ENCODE measurements at regions not wholly inside any gene's neighbourhood (a gene's known extent, or its start where the extent isn't known, plus 50 kb on each side); places are given as distances from the start of the nearest gene placed in this dataset.
A peak's percentile ranks its signal among the peaks of the same experiment; 100 is the strongest.

DNA sequence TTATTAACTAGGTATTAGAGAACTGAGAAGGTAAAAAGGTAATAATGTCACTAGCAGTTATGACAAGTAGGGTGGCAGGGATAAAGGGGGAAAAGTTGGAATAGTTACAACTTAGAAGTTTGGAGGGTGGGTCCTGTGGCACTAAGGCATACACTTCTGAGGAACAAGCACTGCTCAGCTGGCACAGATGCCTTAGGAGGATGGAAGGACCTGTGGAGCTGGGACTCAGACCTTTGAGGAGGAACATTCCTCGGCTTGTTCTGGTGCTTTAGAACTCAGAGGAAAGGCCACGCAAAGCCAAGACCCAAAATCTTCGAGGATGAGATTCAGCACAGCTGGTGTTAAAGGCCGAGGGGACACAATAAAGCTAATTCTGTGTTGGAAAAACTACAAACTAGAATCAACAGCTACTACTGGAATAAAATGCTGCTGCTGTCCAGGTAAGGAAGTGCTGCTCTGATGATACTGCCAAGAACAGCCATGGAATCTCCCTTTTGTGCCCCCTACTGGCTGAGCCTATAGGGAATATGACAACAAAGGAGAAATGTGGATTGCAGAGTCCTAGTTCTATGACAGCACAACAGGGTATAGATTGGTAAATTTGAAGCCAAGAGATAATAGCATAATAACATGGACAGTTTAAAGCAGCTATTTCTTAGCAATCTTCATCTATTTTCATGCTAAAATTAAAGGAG, 126.7 kb downstream of the SLC25A46 start:
- TF ChIP-seq, protein P1, sequence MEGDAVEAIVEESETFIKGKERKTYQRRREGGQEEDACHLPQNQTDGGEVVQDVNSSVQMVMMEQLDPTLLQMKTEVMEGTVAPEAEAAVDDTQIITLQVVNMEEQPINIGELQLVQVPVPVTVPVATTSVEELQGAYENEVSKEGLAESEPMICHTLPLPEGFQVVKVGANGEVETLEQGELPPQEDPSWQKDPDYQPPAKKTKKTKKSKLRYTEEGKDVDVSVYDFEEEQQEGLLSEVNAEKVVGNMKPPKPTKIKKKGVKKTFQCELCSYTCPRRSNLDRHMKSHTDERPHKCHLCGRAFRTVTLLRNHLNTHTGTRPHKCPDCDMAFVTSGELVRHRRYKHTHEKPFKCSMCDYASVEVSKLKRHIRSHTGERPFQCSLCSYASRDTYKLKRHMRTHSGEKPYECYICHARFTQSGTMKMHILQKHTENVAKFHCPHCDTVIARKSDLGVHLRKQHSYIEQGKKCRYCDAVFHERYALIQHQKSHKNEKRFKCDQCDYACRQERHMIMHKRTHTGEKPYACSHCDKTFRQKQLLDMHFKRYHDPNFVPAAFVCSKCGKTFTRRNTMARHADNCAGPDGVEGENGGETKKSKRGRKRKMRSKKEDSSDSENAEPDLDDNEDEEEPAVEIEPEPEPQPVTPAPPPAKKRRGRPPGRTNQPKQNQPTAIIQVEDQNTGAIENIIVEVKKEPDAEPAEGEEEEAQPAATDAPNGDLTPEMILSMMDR (IDR thresholded peaks at IDR 0.05) = peak in 1 of 2 donors; percentile 20
- TF ChIP-seq POLR2A (IDR thresholded peaks at IDR 0.05) (no peak), POLR2AphosphoS5 (IDR thresholded peaks at IDR 0.05) (no peak), EP300 (IDR thresholded peaks at IDR 0.05) (no peak)

Data from suprapubic skin (tissue), 4 donors.